ENCODE measurements at regions not wholly inside any gene's neighbourhood (a gene's known extent, or its start where the extent isn't known, plus 50 kb on each side); places are given as distances from the start of the nearest gene placed in this dataset.

DNA sequence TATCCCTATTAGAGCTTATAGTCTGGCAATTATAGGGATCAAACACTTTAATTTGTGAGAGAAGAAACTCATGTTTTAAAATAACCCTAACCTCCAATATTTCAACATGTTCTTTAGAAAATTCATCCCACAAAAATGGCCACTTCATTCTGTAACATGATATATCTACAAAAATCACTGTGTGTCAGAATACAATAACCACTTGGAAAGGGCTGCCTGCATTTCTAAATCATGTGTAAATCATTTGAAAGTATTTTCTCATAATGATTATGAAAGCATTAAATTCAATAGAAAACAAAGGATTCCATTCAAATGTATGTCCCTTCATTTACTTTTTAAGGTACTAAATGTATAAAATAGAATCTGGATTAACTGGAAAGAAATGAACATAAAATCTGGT lies 101.4 kb upstream of the NHSL1 start:
- H3K27ac Mint-ChIP-seq, result no peak overlapping the region
- no peak overlapping the region for H2AK5ac ChIP-seq (ENCODE audit: insufficient read length, low read length)
- no peaks in the 10 kb centered on the region for H3K9me3 ChIP-seq (ENCODE audit: control insufficient read depth, low read depth, low read length)
- H2AFZ ChIP-seq (ENCODE audit: low read length), result no peak overlapping the region
- no peak for DNase-seq
- H3K36me3 Mint-ChIP-seq (ENCODE audit: insufficient read depth in 1 of 3, low read depth in 3 of 3), result 0 out of 7 replicates have a peak, but pooled peaks cover 0 to 3% (median 0%) of the 10 kb centered on the region in 3 experiments
- H3K27me3 Mint-ChIP-seq (ENCODE audit: low read depth), result no peaks in the 10 kb centered on the region
- H3K9ac ChIP-seq (ENCODE audit: extremely low read depth, insufficient read length, low read length), result no peak overlapping the region
- no peak overlapping the region for H2BK120ac ChIP-seq (ENCODE audit: low read depth, low read length, poor library complexity, severe bottlenecking)
- no peak overlapping the region for H3K27ac ChIP-seq (ENCODE audit: insufficient read length, low read depth, low read length)
- peaks cover 19 to 22% of the 10 kb centered on the region in 2 experiments for H3K4me1 Mint-ChIP-seq
- no peak overlapping the region for H3K18ac ChIP-seq (ENCODE audit: insufficient read length, low read depth, low read length)
- H4K8ac ChIP-seq (replicated peaks; ENCODE audit: insufficient read length, low read depth, low read length), result no peak overlapping the region
- H3K23ac ChIP-seq (ENCODE audit: insufficient read length, low read depth, low read length), result no peak overlapping the region
- H2BK12ac ChIP-seq (ENCODE audit: insufficient read length, low read depth, low read length), result no peak overlapping the region
- no peak overlapping the region for H3K14ac ChIP-seq (ENCODE audit: insufficient read depth, low read length)
- H4K5ac ChIP-seq (ENCODE audit: insufficient read length, low read depth, low read length), result no peak overlapping the region
- H3K9me3 Mint-ChIP-seq, result no peaks in the 10 kb centered on the region
- H3K27me3 ChIP-seq (ENCODE audit: insufficient read depth, low read length), result no peaks in the 10 kb centered on the region
- no peak overlapping the region for H2BK20ac ChIP-seq (ENCODE audit: low read depth, low read length, poor library complexity, severe bottlenecking)
- H4K20me1 ChIP-seq (ENCODE audit: control insufficient read depth, insufficient read depth, insufficient read length), result no peaks in the 10 kb centered on the region
- H3K56ac ChIP-seq (ENCODE audit: insufficient read length, low read depth, low read length), result no peak overlapping the region
- no peak overlapping the region for H3T11ph ChIP-seq (ENCODE audit: low read length)
- TF ChIP-seq, protein P1, sequence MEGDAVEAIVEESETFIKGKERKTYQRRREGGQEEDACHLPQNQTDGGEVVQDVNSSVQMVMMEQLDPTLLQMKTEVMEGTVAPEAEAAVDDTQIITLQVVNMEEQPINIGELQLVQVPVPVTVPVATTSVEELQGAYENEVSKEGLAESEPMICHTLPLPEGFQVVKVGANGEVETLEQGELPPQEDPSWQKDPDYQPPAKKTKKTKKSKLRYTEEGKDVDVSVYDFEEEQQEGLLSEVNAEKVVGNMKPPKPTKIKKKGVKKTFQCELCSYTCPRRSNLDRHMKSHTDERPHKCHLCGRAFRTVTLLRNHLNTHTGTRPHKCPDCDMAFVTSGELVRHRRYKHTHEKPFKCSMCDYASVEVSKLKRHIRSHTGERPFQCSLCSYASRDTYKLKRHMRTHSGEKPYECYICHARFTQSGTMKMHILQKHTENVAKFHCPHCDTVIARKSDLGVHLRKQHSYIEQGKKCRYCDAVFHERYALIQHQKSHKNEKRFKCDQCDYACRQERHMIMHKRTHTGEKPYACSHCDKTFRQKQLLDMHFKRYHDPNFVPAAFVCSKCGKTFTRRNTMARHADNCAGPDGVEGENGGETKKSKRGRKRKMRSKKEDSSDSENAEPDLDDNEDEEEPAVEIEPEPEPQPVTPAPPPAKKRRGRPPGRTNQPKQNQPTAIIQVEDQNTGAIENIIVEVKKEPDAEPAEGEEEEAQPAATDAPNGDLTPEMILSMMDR (conservative IDR thresholded peaks at IDR 0.05), result no peak
- peaks cover 3% of the 10 kb centered on the region; the same call in 1 of the 2 replicates for H3K4me1 ChIP-seq (ENCODE audit: insufficient read depth, low read length)
- H3K79me1 ChIP-seq (ENCODE audit: insufficient read depth, low read depth, low read length, poor library complexity, severe bottlenecking), result peaks cover 4% of the 10 kb centered on the region
- H4K91ac ChIP-seq (ENCODE audit: insufficient read length, low read depth, low read length), result no peak overlapping the region
- H3K4ac ChIP-seq (ENCODE audit: low read depth, low read length), result no peak overlapping the region
- no peaks in the 10 kb centered on the region for H3K23me2 ChIP-seq (ENCODE audit: insufficient read length, low read depth, low read length, poor library complexity, severe bottlenecking)
- no peak overlapping the region for H3K4me2 ChIP-seq (ENCODE audit: insufficient read depth, insufficient read length, low read length)
- no peak overlapping the region for H2BK5ac ChIP-seq (ENCODE audit: insufficient read length, low read length)
- no peaks in the 10 kb centered on the region; the same call in 1 of the 2 replicates for H3K79me2 ChIP-seq (ENCODE audit: insufficient read depth, low read length)
- no peak overlapping the region for H3K4me3 Mint-ChIP-seq
- no peak overlapping the region for H2BK15ac ChIP-seq (ENCODE audit: low read depth, low read length)
